NCI-H2196 treated with DMSO at 0.1 percent for 48 hours (cell line): ENCODE measurements at regions not wholly inside any gene's neighbourhood (a gene's known extent, or its start where the extent isn't known, plus 50 kb on each side); places are given as distances from the start of the nearest gene placed in this dataset.

ENCODE experiments used
- DNase-seq: peaks from one replicate; lab custom pipeline; 2025; ENCODE audit not compliant: unreplicated experiment; lab: John Stamatoyannopoulos, UW

GRCh38 chr2:65514555-65515195, 82.3 kb upstream of the SPRED2 start:
- no peak for DNase-seq

GRCh38 chr2:65512783-65513182, 80.4 kb upstream of the SPRED2 start:
- DNase-seq: no peak

GRCh38 chr2:65511306-65511705, 78.9 kb upstream of the SPRED2 start:
- no peak for DNase-seq

- DNase-seq: no peak
Measured at GRCh38 chr2:65508225-65508624, 75.8 kb upstream of the SPRED2 start.

- DNase-seq: no peak
Measured at GRCh38 chr2:65507102-65508069, 75.0 kb upstream of the SPRED2 start.

- no peak for DNase-seq
Measured at GRCh38 chr2:65504814-65505697, 72.7 kb upstream of the SPRED2 start.

- no peak for DNase-seq
Measured at GRCh38 chr2:65504201-65504600, 71.8 kb upstream of the SPRED2 start.

GRCh38 chr2:65503746-65504145, 71.3 kb upstream of the SPRED2 start:
- no peak for DNase-seq

- DNase-seq: no peak
Measured at GRCh38 chr2:65501836-65502235, 69.4 kb upstream of the SPRED2 start.

- no peak for DNase-seq
Measured at GRCh38 chr2:65501074-65501473, 68.7 kb upstream of the SPRED2 start.

- DNase-seq: no peak
Measured at GRCh38 chr2:65500310-65501040, 68.1 kb upstream of the SPRED2 start.

- no peak for DNase-seq
Measured at GRCh38 chr2:65499216-65499615, 66.8 kb upstream of the SPRED2 start.

- no peak for DNase-seq
Measured at GRCh38 chr2:65498396-65498795, 66.0 kb upstream of the SPRED2 start.

- DNase-seq: no peak
Measured at GRCh38 chr2:65495251-65495877, 63.0 kb upstream of the SPRED2 start.

- no peak for DNase-seq
Measured at GRCh38 chr2:65494078-65494477, 61.7 kb upstream of the SPRED2 start.

- DNase-seq: no peak
Measured at GRCh38 chr2:65491381-65491905, 59.0 kb upstream of the SPRED2 start.

GRCh38 chr2:65490222-65490621, 57.8 kb upstream of the SPRED2 start:
- DNase-seq: no peak

- DNase-seq: no peak
Measured at GRCh38 chr2:65489269-65489668, 56.9 kb upstream of the SPRED2 start.

GRCh38 chr2:65488527-65488926, 56.1 kb upstream of the SPRED2 start:
- DNase-seq: no peak

- no peak for DNase-seq
Measured at GRCh38 chr2:65487404-65487803, 55.0 kb upstream of the SPRED2 start.
